Endothelial cell of umbilical vein (primary cell): ENCODE measurements at regions not wholly inside any gene's neighbourhood (a gene's known extent, or its start where the extent isn't known, plus 50 kb on each side); places are given as distances from the start of the nearest gene placed in this dataset.

Source experiments
- CTCF ChIP-seq, 2 donors: IDR thresholded peaks; 1 replicate in 1 of 2; 2 replicates in 1 of 2; pipeline ENCODE4 v1.5.1; 2011; ENCODE audit warnings: low read length in 2 of 2, mild to moderate bottlenecking in 2 of 2, moderate library complexity in 2 of 2, control low read depth in 1 of 2, inconsistent platforms in 1 of 2, low read depth in 1 of 2; ENCODE audit not compliant: insufficient read depth in 1 of 2; ENCODE audit errors: extremely low read depth in 1 of 2
- EZH2 ChIP-seq: IDR thresholded peaks from 2 replicates; pipeline ENCODE4 v1.6.1; 2012; ENCODE audit warnings: borderline replicate concordance, low read depth, mild to moderate bottlenecking, moderate library complexity, low read length, inconsistent platforms; ENCODE audit not compliant: severe bottlenecking
- POLR2A ChIP-seq: IDR thresholded peaks from 2 replicates; pipeline ENCODE4 v1.6.1; 2012; ENCODE audit warnings: low read depth, mild to moderate bottlenecking, control low read depth, low read length

- TF ChIP-seq CTCF (IDR thresholded peaks at IDR 0.05; ENCODE audit: extremely low read depth in 1 of 2, insufficient read depth in 1 of 2, low read depth in 1 of 2, low read length in 2 of 2) (no peak), EZH2 (no peak), POLR2A (no peak)
These were observed 60.7 kb downstream of the CXCR4 start for GRCh38 chr2:136057023-136057801.
